ENCODE measurements at regions not wholly inside any gene's neighbourhood (a gene's known extent, or its start where the extent isn't known, plus 50 kb on each side); places are given as distances from the start of the nearest gene placed in this dataset.

DNA sequence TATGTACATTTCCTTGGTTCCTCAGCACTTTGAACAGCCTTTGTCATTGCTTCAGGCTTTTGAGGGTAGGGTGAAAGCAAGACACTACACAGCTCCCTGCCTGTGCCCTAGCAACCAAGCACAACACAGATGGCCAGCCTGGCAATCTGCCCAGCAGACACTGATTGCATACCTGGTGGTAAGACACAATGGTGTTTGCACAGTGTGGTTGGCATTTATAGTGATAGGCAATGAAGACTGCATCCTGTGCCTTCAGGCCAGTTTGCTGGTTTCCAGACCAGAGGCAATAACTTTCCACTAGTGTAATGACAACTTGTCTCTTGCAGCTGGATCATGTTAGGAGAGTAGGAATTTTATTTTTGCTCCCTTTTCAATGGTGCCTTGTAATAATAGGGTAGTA is 144.5 kb upstream of the TNC start:
- TF ChIP-seq, protein P1, sequence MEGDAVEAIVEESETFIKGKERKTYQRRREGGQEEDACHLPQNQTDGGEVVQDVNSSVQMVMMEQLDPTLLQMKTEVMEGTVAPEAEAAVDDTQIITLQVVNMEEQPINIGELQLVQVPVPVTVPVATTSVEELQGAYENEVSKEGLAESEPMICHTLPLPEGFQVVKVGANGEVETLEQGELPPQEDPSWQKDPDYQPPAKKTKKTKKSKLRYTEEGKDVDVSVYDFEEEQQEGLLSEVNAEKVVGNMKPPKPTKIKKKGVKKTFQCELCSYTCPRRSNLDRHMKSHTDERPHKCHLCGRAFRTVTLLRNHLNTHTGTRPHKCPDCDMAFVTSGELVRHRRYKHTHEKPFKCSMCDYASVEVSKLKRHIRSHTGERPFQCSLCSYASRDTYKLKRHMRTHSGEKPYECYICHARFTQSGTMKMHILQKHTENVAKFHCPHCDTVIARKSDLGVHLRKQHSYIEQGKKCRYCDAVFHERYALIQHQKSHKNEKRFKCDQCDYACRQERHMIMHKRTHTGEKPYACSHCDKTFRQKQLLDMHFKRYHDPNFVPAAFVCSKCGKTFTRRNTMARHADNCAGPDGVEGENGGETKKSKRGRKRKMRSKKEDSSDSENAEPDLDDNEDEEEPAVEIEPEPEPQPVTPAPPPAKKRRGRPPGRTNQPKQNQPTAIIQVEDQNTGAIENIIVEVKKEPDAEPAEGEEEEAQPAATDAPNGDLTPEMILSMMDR (IDR thresholded peaks at IDR 0.05) = no peak
- TF ChIP-seq POLR2A (IDR thresholded peaks at IDR 0.05) (no peak), EP300 (IDR thresholded peaks at IDR 0.05) (no peak)
- Histone ChIP-seq H3K9me3 (no peaks in the 10 kb centered on the region), H3K27ac (no peak overlapping the region), H3K4me1 (ENCODE audit: insufficient read depth) (no peaks in the 10 kb centered on the region), H3K27me3 (no peaks in the 10 kb centered on the region), H3K36me3 (no peaks in the 10 kb centered on the region), H3K4me3 (no peak overlapping the region)
- no peak for DNase-seq
- intact Hi-C loops (cut with DNase I) = no loop called here

DNA sequence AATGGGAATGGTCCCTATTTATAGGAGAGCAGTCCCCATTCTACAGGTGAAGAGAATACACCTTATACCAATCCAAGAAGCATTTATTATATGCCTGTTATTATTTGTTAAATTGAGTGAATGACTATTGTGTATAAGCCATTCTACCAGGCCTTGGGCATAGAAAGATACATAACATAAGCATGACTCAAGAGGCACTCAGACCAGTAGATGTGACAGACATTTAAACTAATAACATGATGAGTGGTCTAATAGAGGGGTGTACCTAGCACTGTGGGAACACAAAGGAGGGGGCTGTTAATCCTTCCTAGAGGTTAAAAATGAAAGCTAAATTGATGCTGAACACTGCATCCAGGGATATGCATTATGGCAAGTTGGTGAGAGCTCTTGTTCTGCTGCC is 145.0 kb upstream of the TNC start:
- intact Hi-C loops (cut with DNase I) = no loop called here
- Histone ChIP-seq H3K27me3 (no peaks in the 10 kb centered on the region), H3K36me3 (no peaks in the 10 kb centered on the region), H3K4me3 (no peak overlapping the region), H3K27ac (no peak overlapping the region), H3K4me1 (ENCODE audit: insufficient read depth) (no peaks in the 10 kb centered on the region), H3K9me3 (no peaks in the 10 kb centered on the region)
- TF ChIP-seq EP300 (IDR thresholded peaks at IDR 0.05) = no peak
- TF ChIP-seq, protein P1 (IDR thresholded peaks at IDR 0.05) = no peak
- TF ChIP-seq POLR2A (IDR thresholded peaks at IDR 0.05) = no peak
- no peak for DNase-seq

DNA sequence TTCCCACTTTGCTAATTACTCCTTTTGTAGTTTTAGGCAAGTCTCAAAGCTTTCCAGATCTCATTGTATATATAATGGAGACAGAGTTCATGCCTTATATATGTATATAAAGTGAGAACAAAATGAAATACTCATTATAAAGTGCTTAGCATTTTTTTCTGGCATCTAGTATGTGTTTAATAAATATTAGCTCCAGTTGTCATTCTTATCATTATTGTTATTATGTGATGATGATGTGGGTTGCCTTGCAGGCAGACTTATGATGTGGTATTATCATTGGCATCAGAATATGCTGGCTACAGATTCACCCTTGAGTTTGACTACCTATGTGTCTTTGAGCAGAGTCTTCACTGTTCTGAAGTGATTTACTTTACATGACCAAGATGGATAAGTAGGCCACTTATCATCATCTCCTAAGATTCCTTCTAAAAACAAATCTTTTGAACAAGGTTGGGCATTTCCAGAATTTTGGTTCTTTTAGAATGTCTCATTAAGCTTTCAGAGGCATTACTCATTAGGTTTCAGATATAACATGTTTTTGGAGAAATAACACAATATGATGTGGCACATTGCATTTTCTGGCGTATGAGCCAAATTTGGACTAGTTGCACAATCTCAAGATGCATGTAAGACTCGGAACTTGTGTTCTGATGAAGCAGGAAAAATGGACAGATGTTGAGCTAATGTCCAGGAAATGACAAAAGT is 145.6 kb upstream of the TNC start:
- no peaks in the 10 kb centered on the region for H3K36me3 ChIP-seq
- WGBS, 3 donors = 78 to 87% (median 87%) methylated on average over 2 of the region's 2 CpGs
- TF ChIP-seq, protein P1 (IDR thresholded peaks at IDR 0.05) = no peak
- TF ChIP-seq POLR2A (IDR thresholded peaks at IDR 0.05) (no peak), EP300 (IDR thresholded peaks at IDR 0.05) (no peak)
- H3K4me3 ChIP-seq = no peak overlapping the region
- no peak overlapping the region for H3K27ac ChIP-seq
- intact Hi-C loops (cut with DNase I) = no loop called here
- H3K9me3 ChIP-seq = no peaks in the 10 kb centered on the region
- no peaks in the 10 kb centered on the region for H3K27me3 ChIP-seq
- DNase-seq = no peak
- no peaks in the 10 kb centered on the region for H3K4me1 ChIP-seq (ENCODE audit: insufficient read depth)

DNA sequence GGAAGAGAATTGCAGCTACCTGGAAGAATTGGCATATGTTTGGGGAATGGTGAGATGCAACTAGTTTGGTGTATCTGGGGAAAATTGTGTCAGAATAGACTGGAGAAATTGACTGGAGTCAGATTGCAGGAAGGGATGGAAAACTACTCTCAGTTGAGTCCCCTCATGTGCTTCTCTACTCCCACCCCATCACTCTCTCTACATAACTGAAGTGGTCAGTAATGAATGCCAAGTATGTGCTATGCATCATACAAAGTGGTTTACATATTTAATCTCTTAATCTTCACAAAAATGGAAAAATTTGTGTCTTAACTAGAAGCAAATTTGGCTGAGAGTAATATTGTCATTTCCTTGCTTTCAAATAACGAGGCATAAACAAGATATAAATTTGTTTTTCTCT is 146.4 kb upstream of the TNC start:
- no peak overlapping the region for H3K27ac ChIP-seq
- H3K36me3 ChIP-seq = no peaks in the 10 kb centered on the region
- TF ChIP-seq EP300 (IDR thresholded peaks at IDR 0.05) = no peak
- no peak for TF ChIP-seq POLR2A (IDR thresholded peaks at IDR 0.05)
- TF ChIP-seq, protein P1 (IDR thresholded peaks at IDR 0.05) = no peak
- H3K27me3 ChIP-seq = no peaks in the 10 kb centered on the region
- whole genome bisulfite sequencing, 3 donors = 74 to 86% (median 74%) methylated on average over 1 of the region's 1 CpG
- no peak for DNase-seq
- intact Hi-C loops (cut with DNase I) = no loop called here
- no peak overlapping the region for H3K4me3 ChIP-seq
- no peaks in the 10 kb centered on the region for H3K4me1 ChIP-seq (ENCODE audit: insufficient read depth)
- H3K9me3 ChIP-seq = no peaks in the 10 kb centered on the region
